HUDEP-2 (cell line): ENCODE measurements at regions not wholly inside any gene's neighbourhood (a gene's known extent, or its start where the extent isn't known, plus 50 kb on each side); places are given as distances from the start of the nearest gene placed in this dataset.
"Not testable (repeated sequence)": the region's sequence is repeated elsewhere in the genome, so short reads cannot be mapped to it uniquely, and the experiment has no call there.

Experiments
- DNase-seq, 76 experiments: peaks; one replicate each; lab custom pipeline; 2025; ENCODE audit not compliant: unreplicated experiment in 76 of 76; lab: John Stamatoyannopoulos, UW

DNA sequence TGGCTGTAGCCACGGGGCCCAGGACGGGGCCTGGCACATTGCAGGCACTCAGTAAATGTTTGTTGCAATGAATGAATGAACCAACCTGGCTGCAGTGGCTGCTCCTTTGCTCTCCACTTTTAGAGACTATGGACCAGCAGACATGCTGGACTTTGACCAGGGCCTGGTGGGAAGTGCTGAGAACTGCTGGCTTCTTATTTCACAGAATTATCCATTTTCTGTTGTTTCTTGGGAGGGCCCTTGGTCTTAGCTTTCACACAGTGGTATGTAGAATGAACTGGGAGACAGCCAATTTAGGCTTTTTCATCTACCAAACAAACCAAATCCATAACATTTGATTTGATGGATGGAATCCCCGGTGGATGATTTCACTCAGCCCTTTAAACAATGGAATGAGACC lies 78.0 kb upstream of the LHFPL2 start:
- DNase-seq, result no peak

DNA sequence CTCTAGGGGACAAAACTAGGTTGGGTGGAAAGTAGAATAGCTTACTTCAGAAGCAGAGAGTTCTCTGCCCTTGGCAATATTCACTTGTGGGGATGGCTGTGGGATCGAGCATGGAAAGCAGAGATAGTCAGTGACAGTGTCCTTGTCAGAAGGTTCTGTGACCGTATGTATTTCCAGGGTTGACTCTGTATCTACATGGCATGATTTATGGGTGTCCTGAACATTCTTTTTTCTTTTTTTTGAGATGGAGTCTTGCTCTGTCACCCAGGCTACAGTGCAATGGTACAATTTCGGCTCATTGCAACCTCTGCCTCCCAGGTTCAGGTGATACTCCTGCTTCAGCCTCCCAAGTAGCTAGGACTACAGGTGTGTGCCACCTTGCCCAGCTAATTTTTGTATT lies 77.4 kb upstream of the LHFPL2 start:
- DNase-seq, result no peak

- no peak for DNase-seq
Observed at GRCh38 chr5:78724061-78724460, 75.5 kb upstream of the LHFPL2 start.

DNA sequence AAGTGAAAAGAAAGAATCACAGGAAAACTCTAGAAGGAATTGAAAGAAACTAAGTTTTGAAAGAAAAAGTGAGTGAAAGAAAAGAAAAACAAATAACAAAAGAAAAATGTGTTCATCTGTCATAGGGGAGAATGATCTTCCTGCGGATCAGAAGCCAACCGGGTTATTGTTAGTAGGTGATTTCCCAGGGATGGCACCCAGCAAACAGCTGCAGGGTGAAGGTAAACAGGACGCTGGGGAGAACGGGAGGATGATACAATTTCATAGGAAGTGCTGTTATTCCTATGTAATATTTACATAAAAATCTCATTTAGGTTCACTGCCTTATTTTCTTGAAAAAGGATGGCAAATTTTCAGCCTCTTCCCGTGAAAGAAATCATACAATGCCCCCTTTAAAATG lies 72.4 kb upstream of the LHFPL2 start:
- DNase-seq, result no peak

GRCh38 chr5:78720227-78720985 lies 71.8 kb upstream of the LHFPL2 start:
- no peak for DNase-seq

DNA sequence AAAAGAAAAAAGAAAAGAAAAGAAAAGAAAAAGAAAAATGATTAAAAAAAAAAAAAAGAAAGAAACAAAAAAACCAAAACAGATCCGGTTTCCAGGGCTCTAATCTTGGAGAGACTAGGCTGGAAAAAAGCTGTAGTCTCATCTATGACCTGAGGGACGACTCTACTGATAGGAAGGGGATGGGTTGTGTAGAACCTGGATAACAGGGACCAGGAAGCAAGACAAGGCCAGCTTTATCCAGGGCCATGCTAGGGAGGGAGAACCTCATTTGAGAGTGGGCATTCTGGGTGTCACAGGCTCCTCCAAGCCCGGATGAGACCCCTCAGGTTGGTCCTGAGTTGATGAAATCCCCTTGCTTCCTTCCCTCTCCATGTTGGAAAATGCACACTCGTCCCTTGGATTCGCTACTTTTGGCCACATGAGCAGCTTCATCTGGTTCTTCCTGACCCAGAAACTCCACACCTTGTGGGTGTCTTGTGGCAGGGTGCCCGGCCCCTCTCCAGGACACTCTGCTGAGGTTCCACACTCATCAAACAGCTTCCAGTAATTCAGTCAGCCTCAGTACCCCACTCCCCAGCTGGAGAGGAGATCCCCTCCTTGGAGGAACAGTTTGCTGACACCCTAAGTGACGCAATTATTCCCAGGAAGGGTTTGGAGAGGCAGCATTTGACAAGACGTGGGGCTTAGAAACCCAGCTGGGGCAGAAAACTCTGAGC lies 71.1 kb upstream of the LHFPL2 start:
- no peak for DNase-seq

DNA sequence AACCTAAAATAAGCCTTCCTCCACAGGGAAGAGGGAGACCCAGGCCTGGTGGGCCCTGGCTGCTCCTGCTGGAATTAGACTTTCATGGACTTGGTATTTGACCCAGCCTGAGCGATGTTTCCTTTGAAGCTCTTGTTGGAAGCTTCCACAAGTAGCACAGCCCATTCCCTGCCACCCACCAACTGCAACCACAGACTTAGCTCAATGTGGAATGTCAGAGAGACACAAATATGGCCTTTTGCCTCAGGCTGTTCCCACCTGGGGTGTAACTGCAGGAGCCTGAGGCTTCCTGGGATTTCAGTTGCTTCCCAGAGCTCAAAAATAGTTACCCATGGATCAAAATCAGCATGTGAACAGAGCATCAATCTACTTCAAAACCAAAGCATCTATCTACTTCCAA lies 70.3 kb upstream of the LHFPL2 start:
- no peak for DNase-seq

DNA sequence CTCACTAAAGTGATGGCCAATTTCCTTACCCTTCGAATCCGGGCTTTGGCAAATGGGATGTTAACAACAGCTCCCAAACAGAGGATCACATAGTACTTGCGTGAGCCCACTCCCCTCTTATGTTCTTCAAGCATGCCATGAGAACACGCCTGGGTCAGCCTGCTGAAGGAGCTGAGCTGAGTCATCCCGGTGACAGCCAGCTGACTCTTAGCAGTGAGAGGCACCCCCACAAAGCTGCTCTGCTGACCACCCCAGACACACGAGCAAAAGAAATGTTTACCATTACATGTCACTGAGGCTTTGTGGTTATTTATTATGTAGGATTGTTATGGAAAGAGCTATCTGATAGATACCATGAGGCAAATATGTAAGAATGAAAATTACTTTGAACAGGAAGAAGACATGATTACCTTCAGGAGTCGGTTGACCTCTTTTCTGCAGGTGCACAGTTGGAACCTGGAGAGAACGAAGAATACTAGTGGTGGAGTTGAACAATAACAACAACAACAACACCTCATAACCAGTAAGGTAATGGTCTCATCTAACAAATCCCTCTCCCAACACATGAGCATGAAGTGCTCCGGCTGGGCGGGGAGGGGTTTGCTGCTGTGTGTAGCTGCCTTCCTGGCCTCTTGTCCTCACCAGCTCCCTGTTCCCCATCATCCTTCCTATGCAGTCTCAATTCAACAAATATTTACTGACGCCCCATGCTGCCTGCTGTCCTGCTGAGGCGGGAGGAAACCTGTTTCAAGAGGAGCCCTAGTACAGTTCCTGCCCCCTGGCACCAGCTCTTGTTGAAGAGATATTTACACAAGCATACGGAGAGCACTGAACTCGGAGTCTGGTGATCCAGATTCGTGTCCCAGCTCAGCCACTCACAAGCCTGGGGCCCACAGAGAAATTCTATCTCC lies 69.4 kb upstream of the LHFPL2 start:
- DNase-seq, result no peak

GRCh38 chr5:78716206-78716605 lies 67.6 kb upstream of the LHFPL2 start:
- no peak for DNase-seq

GRCh38 chr5:78715351-78715750 lies 66.8 kb upstream of the LHFPL2 start:
- not testable (repeated sequence) for DNase-seq

DNA sequence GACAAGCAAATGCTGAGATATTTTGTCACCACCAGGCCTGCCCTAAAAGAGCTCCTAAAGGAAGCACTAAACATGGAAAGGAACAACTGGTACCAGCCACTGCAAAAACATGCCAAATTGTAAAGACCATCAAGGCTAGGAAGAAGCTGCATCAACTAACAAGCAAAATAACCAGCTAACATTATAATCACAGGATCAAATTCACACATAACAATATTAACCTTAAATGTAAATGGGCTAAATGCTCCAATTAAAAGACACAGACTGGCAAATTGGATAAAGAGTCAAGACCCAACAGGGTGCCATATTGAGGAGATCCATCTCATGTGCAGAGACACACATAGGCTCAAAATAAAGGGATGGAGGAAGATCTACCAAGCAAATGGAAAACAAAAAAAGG lies 63.1 kb upstream of the LHFPL2 start:
- DNase-seq, result not testable (repeated sequence)

- DNase-seq, result not testable (repeated sequence)
Observed at GRCh38 chr5:78709729-78710430, 61.3 kb upstream of the LHFPL2 start.

GRCh38 chr5:78706825-78707224 lies 58.3 kb upstream of the LHFPL2 start:
- DNase-seq, result no peak

DNA sequence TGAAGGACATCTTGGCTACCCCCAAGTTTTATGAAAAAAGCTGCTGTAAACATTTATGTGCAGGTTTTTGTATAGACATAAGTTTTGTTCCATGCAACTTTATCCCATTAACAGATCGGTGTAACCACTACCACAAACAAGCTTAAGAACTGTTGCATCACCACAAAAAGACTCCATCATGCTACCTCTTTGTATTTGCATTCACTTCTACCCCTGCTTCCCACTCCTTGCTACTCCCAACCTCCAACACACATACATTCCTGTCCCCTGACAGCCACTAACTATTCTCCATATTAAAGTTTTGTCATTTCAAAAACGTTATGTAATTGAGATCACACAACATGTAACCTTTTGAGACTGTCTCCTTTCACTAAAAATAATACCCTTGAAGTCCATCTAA lies 57.8 kb upstream of the LHFPL2 start:
- DNase-seq, result no peak

DNA sequence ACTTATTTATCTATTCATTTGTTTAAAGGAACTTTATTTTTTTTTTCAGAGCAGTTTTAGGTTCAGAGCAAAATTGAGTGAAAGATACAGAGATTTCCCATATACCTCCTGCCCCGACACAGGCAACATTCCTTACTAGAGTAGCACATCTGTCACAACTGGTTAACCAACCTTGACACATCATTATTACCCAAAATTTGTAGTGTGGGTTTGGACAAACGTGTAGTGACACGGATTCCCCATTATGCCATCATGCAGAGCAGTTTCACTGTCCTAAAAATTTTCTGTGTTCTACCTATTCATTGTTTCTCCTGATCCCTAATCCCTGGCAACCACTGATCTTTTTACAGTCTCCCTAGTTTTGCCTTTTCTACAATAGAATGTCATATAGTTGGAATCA lies 57.3 kb upstream of the LHFPL2 start:
- no peak for DNase-seq

DNA sequence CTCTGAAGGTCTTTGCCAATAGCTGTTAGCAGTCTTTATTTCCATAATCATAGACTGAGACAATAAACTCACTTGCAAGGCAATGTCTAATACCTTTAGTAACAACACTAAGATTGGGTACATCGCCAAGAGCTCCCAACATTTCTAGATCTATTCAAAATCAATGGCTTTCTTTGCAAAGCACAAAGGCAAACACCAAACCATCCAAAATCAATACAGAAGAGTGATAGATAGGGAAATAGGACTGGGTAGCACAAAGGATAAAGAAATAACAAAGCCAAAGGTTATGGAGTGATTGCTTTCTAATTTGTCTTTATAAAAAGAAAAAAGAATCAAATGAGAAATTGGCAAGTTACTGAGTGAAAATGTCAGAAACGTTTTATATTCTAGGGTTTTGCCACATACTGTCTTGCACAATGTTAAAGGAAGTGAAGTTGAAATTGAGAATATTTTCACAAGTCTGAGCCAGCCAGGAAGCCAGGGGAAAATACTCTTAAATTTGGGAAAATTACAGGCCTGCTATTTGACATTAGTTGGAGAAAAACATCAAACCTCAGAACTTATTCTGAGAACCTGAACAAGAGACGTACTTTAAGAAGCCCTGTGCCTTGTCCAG lies 53.3 kb upstream of the LHFPL2 start:
- no peak for DNase-seq

DNA sequence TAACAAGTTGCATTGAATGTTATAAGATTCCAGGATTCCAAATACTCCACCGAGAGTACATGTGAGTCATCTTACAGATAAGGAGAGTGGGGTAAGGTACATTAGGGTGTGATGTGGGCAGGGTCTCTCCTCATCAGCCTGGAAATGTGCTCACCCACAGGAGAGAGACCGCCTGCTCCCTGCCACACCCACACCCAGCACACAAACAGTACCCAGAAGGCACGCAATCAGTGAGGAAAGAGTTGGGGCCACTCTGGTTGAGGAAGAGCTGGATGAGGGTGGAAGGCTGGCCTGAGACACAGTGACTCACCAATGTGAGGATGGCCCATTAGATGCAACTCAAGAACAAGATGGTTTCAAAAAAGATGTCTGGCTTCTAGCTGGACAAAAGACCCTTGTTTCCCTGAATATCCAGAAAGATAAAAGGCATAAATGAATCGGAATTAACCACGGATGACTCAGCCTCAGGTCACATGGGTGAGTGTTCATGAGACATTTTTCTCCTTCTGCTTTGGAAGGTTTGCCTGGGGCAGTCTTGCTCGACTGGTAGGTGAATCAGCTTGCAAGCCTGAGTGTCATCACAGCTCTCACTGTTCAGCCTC lies 51.1 kb upstream of the LHFPL2 start:
- DNase-seq, result peak in 2 of 76 experiments; percentile 5 to 10

DNA sequence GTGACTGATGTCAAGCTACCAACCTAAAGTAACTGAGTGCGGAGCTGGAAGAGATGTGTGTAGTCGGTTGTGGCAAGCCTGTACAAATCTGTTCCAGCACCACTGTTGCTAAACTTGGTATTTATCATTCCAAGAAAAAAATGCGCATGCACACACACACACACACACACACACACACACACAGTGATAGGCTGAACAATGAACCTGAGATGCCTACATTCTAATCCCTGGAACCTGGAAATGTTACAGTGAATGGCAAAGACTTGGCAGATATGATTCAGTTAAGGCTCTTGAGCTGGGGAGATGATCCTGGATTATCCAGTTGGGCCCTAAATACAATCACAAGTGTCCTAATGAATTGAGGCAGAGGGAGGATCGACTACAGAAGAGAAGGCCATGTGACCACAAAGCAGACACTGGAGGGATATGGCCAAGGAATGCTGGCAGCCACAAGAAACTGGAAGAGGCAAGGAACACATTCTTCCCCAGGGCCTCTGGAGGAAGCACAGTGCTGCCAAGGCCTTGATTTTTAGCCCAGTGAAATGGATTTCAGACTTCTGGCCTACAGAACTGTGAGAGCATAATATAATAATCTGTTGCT lies 49.7 kb upstream of the LHFPL2 start:
- DNase-seq, result no peak
